ENCODE measurements at regions not wholly inside any gene's neighbourhood (a gene's known extent, or its start where the extent isn't known, plus 50 kb on each side); places are given as distances from the start of the nearest gene placed in this dataset.

DNA sequence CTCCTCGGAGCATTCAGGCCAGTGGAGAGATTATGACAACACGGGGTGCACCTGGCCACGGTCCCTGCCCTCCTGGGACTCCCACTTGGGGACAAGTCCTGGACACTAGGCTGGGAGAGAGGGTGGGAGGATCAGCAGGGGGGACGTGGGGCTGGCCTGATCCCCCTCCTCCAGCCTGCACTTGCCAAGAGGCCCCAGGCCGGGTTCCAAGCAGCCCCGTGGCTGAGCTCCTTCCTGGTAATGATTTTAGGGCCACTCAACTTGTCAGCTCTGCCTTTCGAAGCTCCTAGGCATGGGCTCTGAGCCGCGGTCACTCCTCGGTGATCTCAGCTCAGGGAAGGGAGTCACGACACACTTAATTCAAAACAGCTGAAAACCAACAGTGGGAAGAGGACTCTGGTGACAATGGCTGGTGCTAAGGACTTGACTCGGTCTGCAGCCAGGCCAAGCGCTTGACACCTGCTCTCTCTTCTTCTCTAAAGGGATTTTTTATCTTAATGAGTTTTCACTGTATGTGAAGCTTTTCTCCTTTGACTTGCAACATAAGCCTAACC, 161.7 kb downstream of the BMP7 start:
- POLR2A ChIA-PET = no interaction called here
- intact Hi-C loops (cut with micrococcal nuclease) = no loop called here
- no peak overlapping the region for H3K4me3 ChIP-seq (replicated peaks in 1 of 2; ENCODE audit: low read depth in 1 of 2, low read length in 2 of 2)
- DNase-seq (ENCODE audit: low read depth, low spot score) = no peak
- H3K9ac ChIP-seq (ENCODE audit: low read length) = no peak overlapping the region
- no peak overlapping the region for H3K4me2 ChIP-seq (ENCODE audit: low read length)
- H3K79me2 ChIP-seq (ENCODE audit: insufficient read depth, low read length) = no peaks in the 10 kb centered on the region
- H3K27ac ChIP-seq (ENCODE audit: low read depth, low read length) = no peak overlapping the region
- no peaks in the 10 kb centered on the region for H3K27me3 ChIP-seq (ENCODE audit: insufficient read depth, low read length)
- peaks cover 0 to 6% of the 10 kb centered on the region in 2 experiments; a peak in 1 of 4 replicates for H3K4me1 ChIP-seq (ENCODE audit: control insufficient read depth in 1 of 2, insufficient read depth in 2 of 2, low read length in 2 of 2)
- H3K36me3 ChIP-seq (ENCODE audit: control insufficient read depth in 1 of 2, insufficient read depth in 2 of 2, low read length in 2 of 2) = no peaks in the 10 kb centered on the region
- BruUV-seq (replicated peaks) = no TSS peak
- RAD21 ChIA-PET (ENCODE audit: low non-redundant PET in 1 of 2, low total read pairs in 2 of 2, uncharacterized antibody in 2 of 2, unreplicated experiment in 2 of 2) = interaction anchor here in 1 of 2 experiments (0.8 kb wide), 1 partner anchor 228 kb away, joined by 3 read pairs; no protein-coding TSS in a partner anchor
- TF ChIP-seq, protein P1, sequence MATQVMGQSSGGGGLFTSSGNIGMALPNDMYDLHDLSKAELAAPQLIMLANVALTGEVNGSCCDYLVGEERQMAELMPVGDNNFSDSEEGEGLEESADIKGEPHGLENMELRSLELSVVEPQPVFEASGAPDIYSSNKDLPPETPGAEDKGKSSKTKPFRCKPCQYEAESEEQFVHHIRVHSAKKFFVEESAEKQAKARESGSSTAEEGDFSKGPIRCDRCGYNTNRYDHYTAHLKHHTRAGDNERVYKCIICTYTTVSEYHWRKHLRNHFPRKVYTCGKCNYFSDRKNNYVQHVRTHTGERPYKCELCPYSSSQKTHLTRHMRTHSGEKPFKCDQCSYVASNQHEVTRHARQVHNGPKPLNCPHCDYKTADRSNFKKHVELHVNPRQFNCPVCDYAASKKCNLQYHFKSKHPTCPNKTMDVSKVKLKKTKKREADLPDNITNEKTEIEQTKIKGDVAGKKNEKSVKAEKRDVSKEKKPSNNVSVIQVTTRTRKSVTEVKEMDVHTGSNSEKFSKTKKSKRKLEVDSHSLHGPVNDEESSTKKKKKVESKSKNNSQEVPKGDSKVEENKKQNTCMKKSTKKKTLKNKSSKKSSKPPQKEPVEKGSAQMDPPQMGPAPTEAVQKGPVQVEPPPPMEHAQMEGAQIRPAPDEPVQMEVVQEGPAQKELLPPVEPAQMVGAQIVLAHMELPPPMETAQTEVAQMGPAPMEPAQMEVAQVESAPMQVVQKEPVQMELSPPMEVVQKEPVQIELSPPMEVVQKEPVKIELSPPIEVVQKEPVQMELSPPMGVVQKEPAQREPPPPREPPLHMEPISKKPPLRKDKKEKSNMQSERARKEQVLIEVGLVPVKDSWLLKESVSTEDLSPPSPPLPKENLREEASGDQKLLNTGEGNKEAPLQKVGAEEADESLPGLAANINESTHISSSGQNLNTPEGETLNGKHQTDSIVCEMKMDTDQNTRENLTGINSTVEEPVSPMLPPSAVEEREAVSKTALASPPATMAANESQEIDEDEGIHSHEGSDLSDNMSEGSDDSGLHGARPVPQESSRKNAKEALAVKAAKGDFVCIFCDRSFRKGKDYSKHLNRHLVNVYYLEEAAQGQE (IDR thresholded peaks at IDR 0.05; ENCODE audit: low read depth) = no peak
- TF ChIP-seq YY1 (IDR thresholded peaks at IDR 0.05; ENCODE audit: extremely low read depth, insufficient replicate concordance, low read depth, low read length) (no peak), CBX3 (IDR thresholded peaks at IDR 0.05; ENCODE audit: low read depth) (no peak), JUND (IDR thresholded peaks at IDR 0.05) (no peak), POLR2AphosphoS5 (IDR thresholded peaks at IDR 0.05; ENCODE audit: low read depth, low read length) (no peak), EGR1 (IDR thresholded peaks at IDR 0.05; ENCODE audit: low read depth) (no peak)
- TF ChIP-seq, protein P2, sequence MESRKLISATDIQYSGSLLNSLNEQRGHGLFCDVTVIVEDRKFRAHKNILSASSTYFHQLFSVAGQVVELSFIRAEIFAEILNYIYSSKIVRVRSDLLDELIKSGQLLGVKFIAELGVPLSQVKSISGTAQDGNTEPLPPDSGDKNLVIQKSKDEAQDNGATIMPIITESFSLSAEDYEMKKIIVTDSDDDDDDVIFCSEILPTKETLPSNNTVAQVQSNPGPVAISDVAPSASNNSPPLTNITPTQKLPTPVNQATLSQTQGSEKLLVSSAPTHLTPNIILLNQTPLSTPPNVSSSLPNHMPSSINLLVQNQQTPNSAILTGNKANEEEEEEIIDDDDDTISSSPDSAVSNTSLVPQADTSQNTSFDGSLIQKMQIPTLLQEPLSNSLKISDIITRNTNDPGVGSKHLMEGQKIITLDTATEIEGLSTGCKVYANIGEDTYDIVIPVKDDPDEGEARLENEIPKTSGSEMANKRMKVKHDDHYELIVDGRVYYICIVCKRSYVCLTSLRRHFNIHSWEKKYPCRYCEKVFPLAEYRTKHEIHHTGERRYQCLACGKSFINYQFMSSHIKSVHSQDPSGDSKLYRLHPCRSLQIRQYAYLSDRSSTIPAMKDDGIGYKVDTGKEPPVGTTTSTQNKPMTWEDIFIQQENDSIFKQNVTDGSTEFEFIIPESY (IDR thresholded peaks at IDR 0.05; ENCODE audit: extremely low read depth, insufficient replicate concordance, low read length) = no peak
- ATAC-seq = no peak
- no peaks in the 10 kb centered on the region for H4K20me1 ChIP-seq (ENCODE audit: insufficient read depth)
- H3K9me3 ChIP-seq (ENCODE audit: control insufficient read depth in 1 of 2, insufficient read depth in 1 of 2, low read depth in 1 of 2, low read length in 2 of 2) = peaks cover 0 to 3% of the 10 kb centered on the region in 2 experiments; a peak in 1 of 4 replicates
- CTCF ChIA-PET = no interaction called here
- no peaks in the 10 kb centered on the region for H3K9me2 ChIP-seq (ENCODE audit: insufficient read depth)
- no peak overlapping the region for H2AFZ ChIP-seq (ENCODE audit: low read depth, low read length, poor library complexity, severe bottlenecking)
